Keratinocyte (primary cell): ENCODE measurements at regions not wholly inside any gene's neighbourhood (a gene's known extent, or its start where the extent isn't known, plus 50 kb on each side); places are given as distances from the start of the nearest gene placed in this dataset.

Experiments used
- EZH2 ChIP-seq: IDR thresholded peaks from one replicate; pipeline ENCODE4 v1.6.1; 2012; ENCODE audit warnings: inconsistent platforms, mild to moderate bottlenecking, low read length, moderate library complexity
- TF ChIP-seq, protein P1 (sequence below), 3 experiments: IDR thresholded peaks in 1 of 3; conservative IDR thresholded peaks in 1 of 3; optimal IDR thresholded peaks in 1 of 3; 2 replicates in 2 of 3; 3 replicates in 1 of 3; pipeline versions ENCODE3 to v1.5.1; 2011; ENCODE audit warnings: low read length in 3 of 3, mild to moderate bottlenecking in 3 of 3, moderate library complexity in 2 of 3, control low read depth in 1 of 3, inconsistent platforms in 1 of 3; ENCODE audit not compliant: insufficient read depth in 2 of 3; ENCODE audit errors: extremely low read depth in 1 of 3

DNA sequence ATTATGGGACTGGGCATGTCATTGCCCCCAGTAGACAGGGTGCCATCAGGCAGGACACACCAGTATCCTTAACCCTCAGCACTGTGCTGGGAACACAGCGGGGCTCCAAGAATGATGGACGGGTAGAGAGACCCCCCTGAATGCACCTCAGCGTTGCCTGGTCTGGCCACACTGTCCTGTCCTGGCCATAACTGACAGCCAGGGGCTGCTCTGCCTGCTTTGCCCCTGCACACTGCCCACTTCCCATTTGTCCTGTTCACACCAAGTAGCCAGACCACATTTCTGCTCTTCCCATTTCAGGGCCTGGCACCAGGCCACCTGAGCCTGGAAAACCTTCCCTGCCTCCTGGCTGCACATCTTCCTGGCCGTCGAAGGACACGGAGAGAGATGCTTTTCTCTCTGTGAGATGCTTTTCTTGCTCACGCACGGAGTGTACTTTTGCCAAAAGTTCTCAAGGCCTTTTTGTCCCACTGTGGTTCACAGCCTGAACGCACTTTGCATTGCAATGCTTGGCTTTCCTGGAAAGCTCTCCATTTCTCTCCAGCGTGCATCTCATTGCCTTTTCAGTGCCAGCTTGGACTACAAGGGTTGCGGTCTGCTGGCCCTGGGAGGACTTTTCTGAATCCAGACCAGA lies 131.0 kb upstream of the EEPD1 start:
- TF ChIP-seq, protein P1, sequence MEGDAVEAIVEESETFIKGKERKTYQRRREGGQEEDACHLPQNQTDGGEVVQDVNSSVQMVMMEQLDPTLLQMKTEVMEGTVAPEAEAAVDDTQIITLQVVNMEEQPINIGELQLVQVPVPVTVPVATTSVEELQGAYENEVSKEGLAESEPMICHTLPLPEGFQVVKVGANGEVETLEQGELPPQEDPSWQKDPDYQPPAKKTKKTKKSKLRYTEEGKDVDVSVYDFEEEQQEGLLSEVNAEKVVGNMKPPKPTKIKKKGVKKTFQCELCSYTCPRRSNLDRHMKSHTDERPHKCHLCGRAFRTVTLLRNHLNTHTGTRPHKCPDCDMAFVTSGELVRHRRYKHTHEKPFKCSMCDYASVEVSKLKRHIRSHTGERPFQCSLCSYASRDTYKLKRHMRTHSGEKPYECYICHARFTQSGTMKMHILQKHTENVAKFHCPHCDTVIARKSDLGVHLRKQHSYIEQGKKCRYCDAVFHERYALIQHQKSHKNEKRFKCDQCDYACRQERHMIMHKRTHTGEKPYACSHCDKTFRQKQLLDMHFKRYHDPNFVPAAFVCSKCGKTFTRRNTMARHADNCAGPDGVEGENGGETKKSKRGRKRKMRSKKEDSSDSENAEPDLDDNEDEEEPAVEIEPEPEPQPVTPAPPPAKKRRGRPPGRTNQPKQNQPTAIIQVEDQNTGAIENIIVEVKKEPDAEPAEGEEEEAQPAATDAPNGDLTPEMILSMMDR (optimal IDR thresholded peaks at IDR 0.05 in 1 of 3, IDR thresholded peaks at IDR 0.05 in 1 of 3, conservative IDR thresholded peaks at IDR 0.05 in 1 of 3; ENCODE audit: extremely low read depth in 1 of 3, insufficient read depth in 2 of 3, low read length in 3 of 3), result no peak
- TF ChIP-seq EZH2, result no peak
